Common myeloid progenitor, CD34-positive (primary cell): ENCODE measurements at regions not wholly inside any gene's neighbourhood (a gene's known extent, or its start where the extent isn't known, plus 50 kb on each side); places are given as distances from the start of the nearest gene placed in this dataset.

Experiments used
- CTCF ChIA-PET: fragments of 350-600 bp; sonication (Branson Sonifier 250); formaldehyde crosslinking; loops from one replicate; lab custom pipeline; 2021; ENCODE audit warnings: antibody characterized with exemption; lab: Charles Lee
- POLR2A ChIA-PET: fragments of 350-600 bp; sonication (Branson Sonifier 250); formaldehyde crosslinking; loops from one replicate; lab custom pipeline; 2021; ENCODE audit warnings: antibody characterized with exemption; lab: Charles Lee
- DNase-seq, 3 donors: peaks; one replicate each; pipeline versions ENCODE4 v3.0.0 to v3.0.0-alpha.2; 2013
- H3K27ac ChIP-seq, 2 experiments: 1 replicate in 1 of 2; 2 replicates in 1 of 2; pipeline ENCODE4 v1.7.0; 2013; ENCODE audit warnings: inconsistent platforms in 2 of 2, low read length in 2 of 2, mild to moderate bottlenecking in 2 of 2, low read depth in 1 of 2, moderate library complexity in 1 of 2; ENCODE audit not compliant: severe bottlenecking in 2 of 2, insufficient read depth in 1 of 2, poor library complexity in 1 of 2
- H3K27me3 ChIP-seq, 5 experiments: replicated peaks in 2 of 5; 1 replicate in 3 of 5; 2 replicates in 2 of 5; pipeline versions ENCODE4 v1.6.1 to v1.7.0; 2013; ENCODE audit warnings: low read length in 4 of 5, mild to moderate bottlenecking in 2 of 5, moderate library complexity in 2 of 5, inconsistent platforms in 1 of 5; ENCODE audit not compliant: insufficient read depth in 5 of 5, control insufficient read depth in 4 of 5
- H3K36me3 ChIP-seq, 4 experiments: 1 replicate in 2 of 4; 2 replicates in 2 of 4; pipeline versions ENCODE4 v1.6.1 to v1.7.0; 2013; ENCODE audit warnings: low read length in 3 of 4, control low read depth in 1 of 4, mild to moderate bottlenecking in 1 of 4; ENCODE audit not compliant: control insufficient read depth in 4 of 4, insufficient read depth in 4 of 4
- H3K4me1 ChIP-seq, 4 experiments: 1 replicate in 3 of 4; 2 replicates in 1 of 4; pipeline versions ENCODE4 v1.6.1 to v1.7.1; 2013; ENCODE audit warnings: low read length in 3 of 4, mild to moderate bottlenecking in 3 of 4, control low read depth in 1 of 4, inconsistent platforms in 1 of 4, moderate library complexity in 1 of 4; ENCODE audit not compliant: control insufficient read depth in 4 of 4, insufficient read depth in 4 of 4; ENCODE audit errors: control extremely low read depth in 1 of 4
- H3K4me3 ChIP-seq, 7 experiments: 1 replicate in 4 of 7; 2 replicates in 3 of 7; pipeline versions ENCODE4 v1.5.1 to v1.7.0; 2013; ENCODE audit warnings: mild to moderate bottlenecking in 7 of 7, low read length in 6 of 7, moderate library complexity in 6 of 7, inconsistent platforms in 2 of 7, low read depth in 2 of 7, control low read depth in 1 of 7; ENCODE audit not compliant: insufficient read depth in 4 of 7, control insufficient read depth in 1 of 7; ENCODE audit errors: extremely low read depth in 1 of 7
- H3K9me3 ChIP-seq, 5 experiments: 1 replicate in 4 of 5; 2 replicates in 1 of 5; pipeline versions ENCODE4 v1.6.1 to v1.7.1; 2013; ENCODE audit warnings: low read length in 4 of 5, mild to moderate bottlenecking in 2 of 5, inconsistent platforms in 1 of 5, low read depth in 1 of 5, moderate library complexity in 1 of 5; ENCODE audit not compliant: control insufficient read depth in 4 of 5, insufficient read depth in 2 of 5; ENCODE audit errors: control extremely low read depth in 1 of 5
- WGBS: methylation state at CpG from one replicate; pipeline ENCODE4 v1.1.5; 2013; ENCODE audit not compliant: insufficient coverage; 5-methylcytosine and 5-hydroxymethylcytosine counted together

DNA sequence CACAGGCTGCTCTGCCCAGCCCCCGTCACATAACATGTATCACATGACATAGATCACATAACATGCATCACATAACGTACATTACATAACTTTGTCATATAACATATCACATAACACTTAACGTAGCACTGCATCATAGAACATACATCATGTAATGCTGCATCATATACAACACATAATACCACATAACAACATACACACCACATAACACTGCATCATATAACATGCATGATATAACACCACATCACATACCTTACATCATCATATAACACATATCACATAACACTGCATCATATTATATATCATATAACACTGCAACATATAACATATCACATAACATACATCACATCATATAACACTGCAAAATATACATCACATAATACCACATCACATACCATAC is 83.8 kb downstream of the AXIN2 start:
- Histone ChIP-seq H3K27me3 (peaks cover 0 to 12% (median 0%) of the 10 kb centered on the region in 5 experiments), H3K9me3 (peaks cover 0 to 2% (median 0%) of the 10 kb centered on the region in 5 experiments), H3K4me3 (no peak overlapping the region), H3K27ac (no peak overlapping the region), H3K36me3 (no peaks in the 10 kb centered on the region), H3K4me1 (no peaks in the 10 kb centered on the region)
- ChIA-PET CTCF (interaction anchor here (0.6 kb wide), 1 partner anchor 22 kb away, joined by 3 read pairs; no protein-coding TSS in a partner anchor), POLR2A (no interaction called here)
- WGBS: 95% methylated on average over 3 of the region's 3 CpGs
- no peak for DNase-seq

DNA sequence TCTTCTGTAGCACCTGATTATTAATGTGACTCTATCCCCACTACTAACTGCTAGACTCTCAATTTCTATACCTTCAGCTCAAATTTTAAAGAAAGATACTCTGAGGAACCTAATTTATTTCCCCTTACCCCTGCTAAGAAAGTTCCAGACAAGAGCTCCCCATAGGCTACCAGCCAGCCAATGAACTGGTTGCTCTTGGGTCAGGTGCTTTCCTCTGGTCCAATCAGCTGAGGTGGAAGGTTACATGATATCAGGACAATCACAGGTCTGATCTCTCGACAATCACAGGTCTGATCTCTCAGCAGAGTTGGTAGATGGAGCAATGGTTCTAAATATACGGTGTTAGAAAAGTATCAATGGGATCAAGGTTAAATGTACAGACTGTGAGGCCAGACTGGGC is 86.8 kb downstream of the AXIN2 start:
- ChIA-PET CTCF (no interaction called here), POLR2A (no interaction called here)
- Histone ChIP-seq H3K4me3 (no peak overlapping the region), H3K36me3 (no peaks in the 10 kb centered on the region), H3K27me3 (peaks cover 0 to 21% (median 2%) of the 10 kb centered on the region in 5 experiments), H3K27ac (no peak overlapping the region), H3K9me3 (peaks cover 0 to 2% (median 0%) of the 10 kb centered on the region in 5 experiments), H3K4me1 (no peaks in the 10 kb centered on the region)
- WGBS: 100% methylated on average over 1 of the region's 2 CpGs
- no peak for DNase-seq

DNA sequence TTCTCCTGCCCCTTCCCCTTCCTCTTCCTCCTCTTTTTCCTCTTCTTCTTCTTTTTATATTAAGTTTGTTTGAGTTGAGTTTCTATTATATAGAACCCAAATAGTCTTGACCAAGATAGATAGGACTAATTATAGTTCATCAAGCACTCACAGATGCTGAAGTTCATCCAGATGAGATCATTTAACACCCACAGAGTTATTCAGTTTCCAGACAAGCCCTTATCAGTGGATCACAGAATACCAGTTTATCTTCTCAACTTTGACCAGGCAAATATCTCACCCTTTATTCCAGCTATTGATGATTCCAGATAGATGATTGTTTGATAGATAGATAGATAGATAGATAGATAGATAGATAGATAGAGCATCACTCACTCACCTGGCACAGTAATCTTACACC is 87.5 kb downstream of the AXIN2 start:
- H3K27me3 ChIP-seq: peaks cover 0 to 21% (median 2%) of the 10 kb centered on the region in 5 experiments
- ChIA-PET POLR2A (no interaction called here), CTCF (no interaction called here)
- peaks cover 0 to 2% (median 0%) of the 10 kb centered on the region in 5 experiments for H3K9me3 ChIP-seq
- DNase-seq: no peak
- H3K27ac ChIP-seq: no peak overlapping the region
- H3K36me3 ChIP-seq: no peaks in the 10 kb centered on the region
- no peak overlapping the region for H3K4me3 ChIP-seq
- H3K4me1 ChIP-seq: no peaks in the 10 kb centered on the region

GRCh38 chr17:65473363-65473762 is 88.1 kb downstream of the AXIN2 start:
- ChIA-PET POLR2A (no interaction called here), CTCF (no interaction called here)
- no peak for DNase-seq
- Histone ChIP-seq H3K27me3 (peaks cover 0 to 21% (median 2%) of the 10 kb centered on the region in 5 experiments), H3K4me1 (no peaks in the 10 kb centered on the region), H3K36me3 (no peaks in the 10 kb centered on the region), H3K27ac (no peak overlapping the region), H3K9me3 (peaks cover 0 to 2% (median 0%) of the 10 kb centered on the region in 5 experiments), H3K4me3 (no peak overlapping the region)
- WGBS: 91% methylated on average over 4 of the region's 6 CpGs

DNA sequence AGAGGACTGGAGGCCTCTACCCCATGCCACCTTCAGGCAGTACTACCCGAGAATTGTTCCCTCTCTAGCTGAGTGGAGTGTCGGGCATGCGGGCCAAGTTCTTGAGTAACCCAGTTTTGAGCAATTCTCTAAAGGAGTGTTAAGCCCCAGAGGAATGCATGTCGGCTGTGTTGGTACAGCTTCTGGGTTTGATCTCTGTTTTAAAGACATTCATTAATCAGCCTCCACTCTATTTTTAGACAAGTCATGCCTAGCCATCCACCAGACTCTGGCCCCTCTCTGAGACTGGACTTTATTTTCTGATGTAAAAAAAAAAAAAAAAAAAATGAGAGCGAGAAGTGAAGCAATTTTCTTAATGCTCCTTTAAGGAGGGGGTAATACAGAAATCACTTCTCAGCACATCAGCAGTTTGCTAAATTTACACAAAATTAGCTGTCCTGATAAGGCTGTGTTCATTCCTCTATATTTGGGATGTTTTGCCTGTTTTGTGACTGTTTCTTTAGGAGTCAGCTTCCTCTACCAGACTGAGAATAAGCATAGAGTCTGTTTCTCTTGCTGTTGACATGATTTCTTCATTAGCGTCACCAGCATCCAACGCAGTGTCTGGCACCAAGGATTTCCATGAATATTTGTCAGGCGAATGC is 88.7 kb downstream of the AXIN2 start:
- Histone ChIP-seq H3K4me1 (no peaks in the 10 kb centered on the region), H3K27ac (no peak overlapping the region), H3K9me3 (peaks cover 0 to 2% (median 0%) of the 10 kb centered on the region in 5 experiments), H3K27me3 (peaks cover 0 to 21% (median 2%) of the 10 kb centered on the region in 5 experiments), H3K4me3 (no peak overlapping the region), H3K36me3 (no peaks in the 10 kb centered on the region)
- 95% methylated on average over 6 of the region's 8 CpGs for WGBS
- ChIA-PET CTCF (interaction anchor here (0.7 kb wide), 1 partner anchor 154 kb away, joined by 3 read pairs; no protein-coding TSS in a partner anchor), POLR2A (no interaction called here)
- DNase-seq: no peak

DNA sequence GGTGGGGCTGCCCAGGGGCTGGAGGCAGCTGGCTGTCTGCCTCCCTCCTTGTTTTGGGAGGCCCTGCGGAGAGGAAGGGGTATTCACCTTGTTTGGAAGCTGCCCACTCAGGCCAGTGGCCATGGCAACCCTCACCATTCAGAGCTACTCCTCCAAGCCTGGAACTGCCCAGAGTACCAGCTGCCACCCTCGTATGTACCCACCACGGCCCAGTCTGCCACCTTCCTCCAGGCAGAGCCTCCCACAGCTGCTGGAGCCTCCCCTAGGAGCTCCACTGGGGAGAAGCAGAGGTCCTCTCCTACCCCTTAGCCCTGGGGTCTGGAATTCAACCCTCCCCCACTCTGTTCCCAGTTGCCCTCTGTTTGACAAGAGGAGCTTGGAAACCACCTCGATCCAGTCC is 90.7 kb downstream of the AXIN2 start:
- CTCF ChIA-PET: no interaction called here
- H3K27me3 ChIP-seq: peaks cover 0 to 17% (median 2%) of the 10 kb centered on the region in 5 experiments
- POLR2A ChIA-PET: no interaction called here
- no peak overlapping the region for H3K4me3 ChIP-seq
- no peaks in the 10 kb centered on the region for H3K36me3 ChIP-seq
- 69% methylated on average over 2 of the region's 4 CpGs for WGBS
- peaks cover 0 to 2% (median 0%) of the 10 kb centered on the region in 5 experiments for H3K9me3 ChIP-seq
- DNase-seq: no peak
- no peaks in the 10 kb centered on the region for H3K4me1 ChIP-seq
- H3K27ac ChIP-seq: no peak overlapping the region

- H3K27me3 ChIP-seq: peaks cover 0 to 15% (median 2%) of the 10 kb centered on the region in 5 experiments
- no peak overlapping the region for H3K4me3 ChIP-seq
- H3K9me3 ChIP-seq: no peaks in the 10 kb centered on the region
- no peak for DNase-seq
- POLR2A ChIA-PET: no interaction called here
- no peaks in the 10 kb centered on the region for H3K36me3 ChIP-seq
- CTCF ChIA-PET: no interaction called here
- no peaks in the 10 kb centered on the region for H3K4me1 ChIP-seq
- WGBS: 98% methylated on average over 4 of the region's 5 CpGs
- H3K27ac ChIP-seq: no peak overlapping the region
Observed at GRCh38 chr17:65468321-65468720, 93.1 kb downstream of the AXIN2 start.
